Tibial nerve (tissue), 4 donors: ENCODE measurements at regions not wholly inside any gene's neighbourhood (a gene's known extent, or its start where the extent isn't known, plus 50 kb on each side); places are given as distances from the start of the nearest gene placed in this dataset.

Experiments used
- EP300 ChIP-seq, 2 donors: sonication (generic); formaldehyde crosslinking; IDR thresholded peaks; one replicate each; pipeline ENCODE4 v1.6.1; 2017; ENCODE audit warnings: antibody characterized with exemption in 2 of 2, mild to moderate bottlenecking in 1 of 2
- POLR2A ChIP-seq, 2 donors: fragments of 450-650 bp; IDR thresholded peaks; one replicate each; pipeline ENCODE4 v1.6.1; 2017; ENCODE audit warnings: antibody characterized with exemption in 2 of 2, mild to moderate bottlenecking in 2 of 2, moderate library complexity in 2 of 2
- TF ChIP-seq, protein P1 (sequence below), 5 experiments: fragments of 200-600 bp in 3 of 5; fragments of 450-650 bp in 2 of 5; sonication (generic) in 3 of 5; IDR thresholded peaks; one replicate each; pipeline ENCODE4 v1.5.1; 2016 to 2019; ENCODE audit warnings: antibody characterized with exemption in 5 of 5, mild to moderate bottlenecking in 3 of 5, moderate library complexity in 2 of 5

DNA sequence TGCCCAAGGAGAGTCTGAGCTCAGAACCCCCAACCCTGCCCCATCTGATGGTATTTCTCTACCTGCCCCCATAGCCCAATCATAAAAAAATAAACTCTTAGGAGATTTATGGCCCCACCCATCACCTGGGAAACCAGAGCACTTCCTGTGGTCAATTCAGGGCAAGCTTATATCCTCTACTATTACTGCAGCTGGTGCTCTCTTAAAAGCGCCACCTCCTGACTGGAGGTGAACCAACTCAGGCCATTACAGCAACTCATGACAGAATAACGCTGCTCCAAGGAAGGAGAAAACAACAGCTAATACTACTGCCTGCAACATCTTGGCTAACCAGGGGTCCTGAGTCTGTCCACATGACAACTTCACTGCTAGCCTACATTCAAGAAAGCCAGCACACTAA, 195.7 kb downstream of the MTCL1 start:
- TF ChIP-seq, protein P1, sequence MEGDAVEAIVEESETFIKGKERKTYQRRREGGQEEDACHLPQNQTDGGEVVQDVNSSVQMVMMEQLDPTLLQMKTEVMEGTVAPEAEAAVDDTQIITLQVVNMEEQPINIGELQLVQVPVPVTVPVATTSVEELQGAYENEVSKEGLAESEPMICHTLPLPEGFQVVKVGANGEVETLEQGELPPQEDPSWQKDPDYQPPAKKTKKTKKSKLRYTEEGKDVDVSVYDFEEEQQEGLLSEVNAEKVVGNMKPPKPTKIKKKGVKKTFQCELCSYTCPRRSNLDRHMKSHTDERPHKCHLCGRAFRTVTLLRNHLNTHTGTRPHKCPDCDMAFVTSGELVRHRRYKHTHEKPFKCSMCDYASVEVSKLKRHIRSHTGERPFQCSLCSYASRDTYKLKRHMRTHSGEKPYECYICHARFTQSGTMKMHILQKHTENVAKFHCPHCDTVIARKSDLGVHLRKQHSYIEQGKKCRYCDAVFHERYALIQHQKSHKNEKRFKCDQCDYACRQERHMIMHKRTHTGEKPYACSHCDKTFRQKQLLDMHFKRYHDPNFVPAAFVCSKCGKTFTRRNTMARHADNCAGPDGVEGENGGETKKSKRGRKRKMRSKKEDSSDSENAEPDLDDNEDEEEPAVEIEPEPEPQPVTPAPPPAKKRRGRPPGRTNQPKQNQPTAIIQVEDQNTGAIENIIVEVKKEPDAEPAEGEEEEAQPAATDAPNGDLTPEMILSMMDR (IDR thresholded peaks at IDR 0.05): no peak
- no peak for TF ChIP-seq EP300 (IDR thresholded peaks at IDR 0.05)
- TF ChIP-seq POLR2A (IDR thresholded peaks at IDR 0.05): no peak
